Vagina (tissue), 2 donors: ENCODE measurements at regions not wholly inside any gene's neighbourhood (a gene's known extent, or its start where the extent isn't known, plus 50 kb on each side); places are given as distances from the start of the nearest gene placed in this dataset.

Source experiments
- POLR2AphosphoS5 ChIP-seq, 2 donors: sonication (generic); formaldehyde crosslinking; IDR thresholded peaks; one replicate each; pipeline ENCODE4 v1.9.0; 2017; ENCODE audit warnings: antibody characterized with exemption in 2 of 2, mild to moderate bottlenecking in 2 of 2, low read depth in 1 of 2; ENCODE audit not compliant: insufficient read depth in 1 of 2
- TF ChIP-seq, protein P1 (sequence below), 3 experiments: fragments of 450-650 bp in 2 of 3; fragments of 200-600 bp in 1 of 3; sonication (generic) in 1 of 3; IDR thresholded peaks; one replicate each; pipeline ENCODE4 v1.5.1; 2017 to 2019; ENCODE audit warnings: antibody characterized with exemption in 3 of 3, mild to moderate bottlenecking in 2 of 3, moderate library complexity in 2 of 3

DNA sequence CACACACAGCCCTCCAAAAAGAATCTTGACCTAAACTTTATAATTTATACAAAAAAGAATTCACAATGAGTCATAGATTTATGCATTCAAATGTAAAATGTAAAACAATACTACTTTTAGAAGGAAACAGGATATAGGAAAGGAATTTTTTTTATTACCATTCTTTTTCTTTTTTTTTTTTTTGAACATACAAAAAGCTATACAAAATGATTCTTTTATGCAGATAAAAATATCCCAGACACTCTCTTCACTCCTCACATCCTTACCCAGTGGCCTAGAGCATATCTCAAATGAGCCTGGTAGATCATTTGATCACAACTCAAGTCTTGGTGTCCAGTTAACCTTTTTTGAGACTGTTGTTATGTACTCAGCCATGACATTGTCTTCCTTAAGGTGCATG, 307.3 kb upstream of the KLF3 start:
- TF ChIP-seq POLR2AphosphoS5 (IDR thresholded peaks at IDR 0.05; ENCODE audit: insufficient read depth in 1 of 2, low read depth in 1 of 2), result no peak
- TF ChIP-seq, protein P1, sequence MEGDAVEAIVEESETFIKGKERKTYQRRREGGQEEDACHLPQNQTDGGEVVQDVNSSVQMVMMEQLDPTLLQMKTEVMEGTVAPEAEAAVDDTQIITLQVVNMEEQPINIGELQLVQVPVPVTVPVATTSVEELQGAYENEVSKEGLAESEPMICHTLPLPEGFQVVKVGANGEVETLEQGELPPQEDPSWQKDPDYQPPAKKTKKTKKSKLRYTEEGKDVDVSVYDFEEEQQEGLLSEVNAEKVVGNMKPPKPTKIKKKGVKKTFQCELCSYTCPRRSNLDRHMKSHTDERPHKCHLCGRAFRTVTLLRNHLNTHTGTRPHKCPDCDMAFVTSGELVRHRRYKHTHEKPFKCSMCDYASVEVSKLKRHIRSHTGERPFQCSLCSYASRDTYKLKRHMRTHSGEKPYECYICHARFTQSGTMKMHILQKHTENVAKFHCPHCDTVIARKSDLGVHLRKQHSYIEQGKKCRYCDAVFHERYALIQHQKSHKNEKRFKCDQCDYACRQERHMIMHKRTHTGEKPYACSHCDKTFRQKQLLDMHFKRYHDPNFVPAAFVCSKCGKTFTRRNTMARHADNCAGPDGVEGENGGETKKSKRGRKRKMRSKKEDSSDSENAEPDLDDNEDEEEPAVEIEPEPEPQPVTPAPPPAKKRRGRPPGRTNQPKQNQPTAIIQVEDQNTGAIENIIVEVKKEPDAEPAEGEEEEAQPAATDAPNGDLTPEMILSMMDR (IDR thresholded peaks at IDR 0.05), result no peak
